Sigmoid colon (tissue), 4 donors: ENCODE measurements at regions not wholly inside any gene's neighbourhood (a gene's known extent, or its start where the extent isn't known, plus 50 kb on each side); places are given as distances from the start of the nearest gene placed in this dataset.

Experiments used
- CTCF ChIP-seq, 4 experiments: fragments of 450-650 bp in 3 of 4; fragments of 200-600 bp in 1 of 4; IDR thresholded peaks; one replicate each; pipeline ENCODE4 v1.5.1; 2016 to 2019; ENCODE audit warnings: antibody characterized with exemption in 4 of 4, mild to moderate bottlenecking in 3 of 4, moderate library complexity in 2 of 4
- EP300 ChIP-seq, 4 donors: sonication (generic); formaldehyde crosslinking; IDR thresholded peaks; one replicate each; pipeline ENCODE4 v1.6.1; 2017; ENCODE audit warnings: antibody characterized with exemption in 4 of 4
- POLR2A ChIP-seq, 2 donors: fragments of 450-650 bp; IDR thresholded peaks; one replicate each; pipeline ENCODE4 v1.6.1; 2016; ENCODE audit warnings: antibody characterized with exemption in 2 of 2, mild to moderate bottlenecking in 2 of 2, moderate library complexity in 2 of 2

- TF ChIP-seq EP300 (IDR thresholded peaks at IDR 0.05) (no peak), POLR2A (IDR thresholded peaks at IDR 0.05) (no peak), CTCF (IDR thresholded peaks at IDR 0.05) (no peak)
Observed at GRCh38 chr16:8375232-8375587, 215.1 kb downstream of the TMEM114 start.
